ENCODE measurements at regions not wholly inside any gene's neighbourhood (a gene's known extent, or its start where the extent isn't known, plus 50 kb on each side); places are given as distances from the start of the nearest gene placed in this dataset.
"Not testable (repeated sequence)": the region's sequence is repeated elsewhere in the genome, so short reads cannot be mapped to it uniquely, and the experiment has no call there.

GRCh38 chr19:32032561-32032960 is 312.8 kb upstream of the ZNF507 start:
- no peak for DNase-seq (ENCODE audit: low spot score)

- DNase-seq (ENCODE audit: low spot score) = no peak
These were observed 309.8 kb upstream of the ZNF507 start for GRCh38 chr19:32035626-32036025.

- no peak for DNase-seq (ENCODE audit: low spot score)
These were observed 307.1 kb upstream of the ZNF507 start for GRCh38 chr19:32038021-32038920.

- DNase-seq (ENCODE audit: low spot score) = no peak
These were observed 306.4 kb upstream of the ZNF507 start for GRCh38 chr19:32038961-32039360.

- no peak for DNase-seq (ENCODE audit: low spot score)
These were observed 306.0 kb upstream of the ZNF507 start for GRCh38 chr19:32039440-32039839.

- no peak for DNase-seq (ENCODE audit: low spot score)
These were observed 305.2 kb upstream of the ZNF507 start for GRCh38 chr19:32040236-32040635.

- DNase-seq (ENCODE audit: low spot score) = peak; percentile 66
These were observed 303.6 kb upstream of the ZNF507 start for GRCh38 chr19:32041681-32042292.

- DNase-seq (ENCODE audit: low spot score) = no peak
These were observed 297.6 kb upstream of the ZNF507 start for GRCh38 chr19:32047788-32048187.

- DNase-seq (ENCODE audit: low spot score) = no peak
These were observed 292.0 kb upstream of the ZNF507 start for GRCh38 chr19:32053376-32053775.

GRCh38 chr19:32053861-32054260 is 291.5 kb upstream of the ZNF507 start:
- no peak for DNase-seq (ENCODE audit: low spot score)

GRCh38 chr19:32058131-32058530 is 287.3 kb upstream of the ZNF507 start:
- no peak for DNase-seq (ENCODE audit: low spot score)

- no peak for DNase-seq (ENCODE audit: low spot score)
These were observed 284.1 kb upstream of the ZNF507 start for GRCh38 chr19:32061315-32061714.

- no peak for DNase-seq (ENCODE audit: low spot score)
These were observed 281.8 kb upstream of the ZNF507 start for GRCh38 chr19:32063601-32064000.

- DNase-seq (ENCODE audit: low spot score) = no peak
These were observed 279.4 kb upstream of the ZNF507 start for GRCh38 chr19:32066056-32066455.

GRCh38 chr19:32067685-32068084 is 277.7 kb upstream of the ZNF507 start:
- no peak for DNase-seq (ENCODE audit: low spot score)

GRCh38 chr19:32068793-32069192 is 276.6 kb upstream of the ZNF507 start:
- no peak for DNase-seq (ENCODE audit: low spot score)

- DNase-seq (ENCODE audit: low spot score) = no peak
These were observed 275.3 kb upstream of the ZNF507 start for GRCh38 chr19:32070101-32070500.

GRCh38 chr19:32082028-32082427 is 263.4 kb upstream of the ZNF507 start:
- no peak for DNase-seq (ENCODE audit: low spot score)

GRCh38 chr19:32084756-32085363 is 260.6 kb upstream of the ZNF507 start:
- not testable (repeated sequence) for DNase-seq (ENCODE audit: low spot score)

- DNase-seq (ENCODE audit: low spot score) = no peak
These were observed 254.2 kb upstream of the ZNF507 start for GRCh38 chr19:32091241-32091640.

GRCh38 chr19:32097011-32097410 is 248.4 kb upstream of the ZNF507 start:
- peak; percentile 12 for DNase-seq (ENCODE audit: low spot score)

GRCh38 chr19:32097620-32098019 is 247.8 kb upstream of the ZNF507 start:
- DNase-seq (ENCODE audit: low spot score) = peak; percentile 5

GRCh38 chr19:32098968-32099367 is 246.4 kb upstream of the ZNF507 start:
- DNase-seq (ENCODE audit: low spot score) = no peak

Data from ureter (tissue), 1 donor.